ENCODE measurements at regions not wholly inside any gene's neighbourhood (a gene's known extent, or its start where the extent isn't known, plus 50 kb on each side); places are given as distances from the start of the nearest gene placed in this dataset.
A peak's percentile ranks its signal among the peaks of the same experiment; 100 is the strongest.

DNA sequence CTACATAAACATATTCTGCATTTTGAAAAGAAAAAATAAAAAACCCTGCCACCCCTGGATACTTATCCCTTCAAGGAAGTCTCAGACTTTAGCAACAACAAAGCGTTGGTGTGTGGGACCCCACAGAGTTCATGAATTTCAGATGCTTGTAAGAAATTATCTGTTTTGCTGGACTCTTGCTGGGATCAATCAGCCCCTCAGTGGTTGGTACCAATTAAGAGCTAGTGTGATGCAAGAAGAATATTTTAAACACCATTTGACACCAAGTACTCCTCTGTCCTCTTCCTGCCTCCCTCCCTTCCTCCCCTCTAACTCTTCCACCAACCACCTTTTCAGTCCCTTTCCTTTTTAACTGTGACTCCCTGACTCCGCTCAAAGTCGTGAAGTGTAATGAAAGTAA lies 51.5 kb downstream of the SST start:
- DNase-seq (ENCODE audit: low spot score): no peak

DNA sequence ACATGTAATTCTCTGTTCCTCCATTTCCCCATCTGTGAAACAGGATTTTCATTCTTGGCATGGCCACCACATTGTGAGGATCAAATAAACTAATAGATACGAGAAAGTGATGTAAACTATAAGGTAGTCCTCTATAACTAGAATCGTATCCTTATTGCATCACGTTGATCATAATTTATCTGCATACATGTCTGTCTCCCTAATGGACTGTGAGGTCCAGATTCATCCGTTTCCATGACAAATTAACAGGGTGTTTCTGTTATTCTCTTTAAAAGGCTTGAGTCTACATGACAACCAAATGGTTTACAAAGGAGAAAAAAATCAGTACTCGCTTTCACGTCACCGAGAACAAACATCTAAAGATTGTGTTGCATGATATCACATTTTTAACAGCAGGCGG lies 53.0 kb downstream of the SST start:
- no peak for DNase-seq (ENCODE audit: low spot score)

DNA sequence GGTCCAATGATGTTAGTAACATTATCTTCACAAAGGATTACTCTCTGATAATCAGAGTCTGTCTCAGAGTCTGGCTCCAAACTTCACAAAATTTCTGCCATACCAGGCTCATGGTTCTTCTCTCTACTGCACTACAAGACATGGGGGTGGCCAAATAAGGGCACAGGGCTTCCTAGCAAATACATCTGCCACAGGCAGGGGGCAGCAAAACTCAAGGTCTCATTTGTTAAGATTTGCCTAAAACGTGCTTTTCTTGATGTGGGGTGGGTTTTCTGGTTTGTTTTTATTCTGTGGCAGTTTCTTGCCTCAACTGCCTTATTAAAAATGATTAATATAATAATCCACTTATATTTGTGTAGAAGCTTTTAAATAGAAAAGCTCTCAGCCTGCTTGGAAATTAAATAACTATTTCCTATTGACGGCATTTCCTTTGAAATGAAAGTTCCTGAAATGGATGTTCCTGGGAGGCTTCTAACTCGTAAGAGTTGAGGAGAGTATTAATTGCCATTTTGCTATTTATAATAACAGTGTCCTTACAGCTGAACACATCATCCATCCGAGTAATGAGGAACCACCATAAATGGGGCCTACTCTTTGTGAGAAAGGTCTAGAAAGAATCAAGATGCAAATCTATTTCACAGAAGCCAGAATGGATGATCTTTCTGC lies 53.8 kb downstream of the SST start:
- peak; percentile 58 for DNase-seq (ENCODE audit: low spot score)

DNA sequence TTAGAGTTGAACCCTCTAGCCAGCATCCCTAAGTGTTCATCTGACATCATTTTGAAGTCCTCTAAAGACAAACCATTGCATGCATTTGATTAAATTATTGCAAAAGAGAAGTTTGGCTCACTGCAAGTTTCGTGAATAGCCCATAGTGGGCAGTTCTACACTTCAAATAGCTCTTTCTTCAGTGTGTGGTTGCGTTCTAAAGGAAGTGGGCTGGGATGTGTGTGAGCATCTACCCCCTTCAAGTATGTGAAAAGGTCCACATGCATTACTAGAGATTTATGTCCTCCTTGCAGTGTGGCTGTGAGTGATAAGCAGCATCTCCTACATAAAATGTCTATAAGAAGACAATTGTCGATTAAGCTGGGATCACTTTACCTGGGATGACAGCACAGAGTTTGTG lies 54.6 kb downstream of the SST start:
- DNase-seq (ENCODE audit: low spot score): no peak

DNA sequence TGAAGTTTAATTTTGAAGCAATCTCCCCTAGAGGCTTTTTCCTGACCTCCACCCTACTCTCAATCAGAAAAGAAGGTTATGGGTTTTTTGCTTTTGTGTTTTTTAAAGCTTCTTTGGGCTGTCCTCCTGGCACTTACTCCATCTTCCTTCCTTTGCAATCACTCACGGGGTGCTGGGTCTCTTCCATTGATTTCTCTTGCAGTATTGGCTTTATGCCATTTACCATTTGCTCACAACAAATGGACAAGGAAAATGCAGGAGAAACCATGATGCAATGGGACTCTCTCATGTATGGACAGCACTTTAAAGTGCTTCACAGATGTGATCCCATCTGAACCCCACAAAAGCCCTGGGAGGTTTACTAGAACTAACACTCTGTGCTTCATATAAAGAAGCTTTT lies 57.5 kb downstream of the SST start:
- no peak for DNase-seq (ENCODE audit: low spot score)

DNA sequence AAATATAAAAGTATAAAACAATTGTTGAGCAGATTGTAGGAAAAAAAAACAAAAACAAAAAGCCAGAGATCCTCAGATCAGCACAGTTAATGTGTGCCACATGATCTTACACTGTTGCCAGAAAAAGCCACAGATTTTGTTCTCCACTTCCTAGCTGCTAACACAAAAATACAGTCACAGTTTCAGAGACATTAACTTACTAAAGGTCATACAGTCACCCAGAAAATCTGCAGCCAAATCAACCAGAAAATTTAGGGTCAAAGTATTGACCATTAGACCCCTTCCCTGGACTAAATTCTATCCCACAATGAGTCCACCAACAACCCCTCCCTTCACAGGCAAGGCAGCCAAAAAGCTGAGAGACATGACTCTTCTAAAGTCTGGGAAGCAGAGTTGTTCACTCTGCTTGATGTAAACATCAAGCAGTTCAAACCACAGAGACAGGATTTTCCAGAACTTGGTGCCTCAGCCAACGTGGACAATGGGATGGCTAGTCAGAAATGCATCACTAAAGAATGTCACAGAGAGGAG lies 59.1 kb downstream of the SST start:
- peak; percentile 22 for DNase-seq (ENCODE audit: low spot score)

DNA sequence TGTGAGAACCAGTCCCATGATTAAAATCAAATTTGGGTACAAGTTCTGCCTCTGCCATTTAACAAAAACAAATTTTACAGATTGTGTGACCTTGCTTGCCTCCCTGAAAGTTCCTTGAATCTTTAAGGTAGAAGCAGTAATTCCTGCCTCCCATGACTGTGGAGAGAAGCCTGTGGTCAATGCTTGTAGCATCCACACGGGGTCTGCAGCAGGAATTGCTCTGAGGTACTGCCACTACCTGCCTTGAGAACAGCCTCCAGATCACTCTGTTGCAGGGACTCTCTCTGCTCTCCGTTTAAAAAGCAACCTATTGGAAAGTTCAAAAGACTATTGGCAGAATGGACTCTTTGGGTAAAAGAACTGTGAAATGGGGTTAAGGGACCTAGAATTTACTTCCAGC lies 75.9 kb downstream of the SST start:
- DNase-seq (ENCODE audit: low spot score): no peak

DNA sequence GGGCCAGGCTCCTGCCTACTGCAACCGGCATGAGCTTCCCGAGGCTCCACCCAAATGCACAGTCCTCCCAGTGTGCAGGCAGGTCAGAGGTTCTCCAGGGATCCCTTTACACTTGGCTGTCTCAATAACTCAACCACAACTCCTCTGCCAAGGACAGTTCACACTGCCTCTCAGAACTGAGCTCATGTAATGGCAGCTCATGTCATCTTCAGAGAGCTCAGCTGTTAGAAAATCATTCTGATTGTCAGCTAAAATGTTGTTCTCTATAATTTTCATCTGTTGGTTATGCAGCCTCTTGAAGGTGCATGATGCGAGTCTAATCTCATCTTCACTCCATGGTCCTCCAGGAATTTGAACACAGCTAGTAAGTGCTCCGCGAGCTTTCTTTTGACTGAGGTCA lies 76.7 kb downstream of the SST start:
- no peak for DNase-seq (ENCODE audit: low spot score)

DNA sequence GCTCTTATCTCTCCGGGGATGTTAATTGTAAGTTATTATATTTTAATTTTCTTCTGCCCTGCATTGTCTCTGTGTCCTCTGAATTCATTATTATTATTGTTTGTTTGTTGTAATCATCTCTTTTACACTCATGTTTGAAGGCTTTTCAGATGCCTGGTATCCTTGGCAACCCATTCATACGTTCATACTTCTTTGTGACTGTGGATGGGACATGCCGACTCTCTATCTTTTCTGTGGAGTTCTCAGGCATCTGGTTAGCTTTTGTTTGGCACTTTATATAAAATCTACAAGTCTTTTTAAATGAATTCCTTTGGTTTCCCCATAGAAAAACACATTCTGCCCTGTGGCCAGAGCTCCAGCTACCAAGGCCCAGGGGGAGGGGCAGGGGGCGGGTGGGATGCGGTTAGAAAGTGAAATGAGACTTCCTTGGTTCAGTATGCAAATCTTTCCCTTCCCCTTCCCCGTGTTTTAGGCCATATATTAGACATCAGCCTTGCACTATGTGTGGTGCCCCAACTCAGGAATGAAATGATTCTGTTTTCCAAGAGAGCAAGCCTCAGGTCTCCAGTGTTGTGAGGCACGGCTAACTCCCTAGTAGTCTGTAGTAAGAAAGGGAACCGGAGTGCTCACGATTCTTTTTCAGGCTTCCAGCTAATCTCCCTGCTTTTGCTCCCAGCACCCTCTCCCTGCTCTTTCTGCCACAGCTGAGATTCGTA lies 79.2 kb downstream of the SST start:
- DNase-seq (ENCODE audit: low spot score): no peak

DNA sequence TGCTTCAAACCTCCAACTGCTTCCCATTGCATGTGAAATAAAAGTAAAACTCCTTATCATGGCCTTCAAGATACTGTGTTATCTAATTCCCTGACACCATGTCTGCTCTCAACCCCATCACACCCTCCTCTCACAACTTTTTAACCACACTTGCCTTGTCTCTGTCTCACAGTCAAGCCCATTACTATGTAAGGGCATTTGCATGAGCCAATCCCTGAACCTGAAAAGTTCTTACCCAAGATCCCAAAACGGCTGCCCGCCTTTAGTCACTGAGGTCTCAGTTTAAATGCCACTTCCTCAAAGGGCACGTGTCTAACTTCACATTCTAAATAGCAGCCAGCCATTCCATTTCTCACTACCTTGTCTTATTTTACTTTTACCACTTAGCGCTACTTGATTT lies 83.1 kb downstream of the SST start:
- DNase-seq (ENCODE audit: low spot score): no peak

DNA sequence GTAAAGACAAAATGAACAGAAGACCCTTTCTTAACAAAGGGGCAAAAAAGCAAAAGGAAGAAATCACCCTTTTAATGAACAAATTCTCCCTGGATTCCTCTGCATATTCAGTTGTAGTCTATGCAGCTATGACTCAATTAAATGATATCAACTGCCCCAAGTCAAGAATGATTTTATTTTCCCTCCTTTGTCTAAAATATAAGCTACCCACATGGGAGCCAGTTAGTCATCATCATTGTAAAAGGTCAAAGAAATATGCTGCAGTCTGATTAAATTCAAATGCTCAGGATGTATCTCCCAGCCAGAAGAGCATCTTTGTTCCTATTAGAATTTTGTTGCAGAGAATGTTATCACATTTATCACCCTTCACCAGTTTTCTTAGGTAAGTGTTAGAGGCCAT lies 84.0 kb downstream of the SST start:
- no peak for DNase-seq (ENCODE audit: low spot score)

DNA sequence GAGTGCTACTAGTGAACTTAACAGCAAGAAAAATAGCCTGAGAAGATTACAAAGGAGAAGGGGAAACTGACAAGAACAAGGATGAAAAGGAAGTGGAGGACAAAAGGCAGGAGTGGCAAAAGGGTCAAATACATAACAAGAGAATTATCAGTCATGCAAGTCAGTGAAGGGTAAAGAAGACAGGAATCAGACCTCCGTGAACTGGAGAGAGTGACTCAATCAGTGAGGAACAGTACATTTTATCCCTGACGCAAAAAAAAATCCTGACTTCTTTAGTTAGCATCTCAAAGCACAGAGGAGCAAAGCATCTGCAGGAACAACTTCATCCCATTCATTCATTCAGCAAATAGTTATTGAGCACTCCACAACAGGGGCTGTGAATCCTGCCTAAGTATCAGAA lies 97.8 kb downstream of the SST start:
- DNase-seq (ENCODE audit: low spot score): no peak

DNA sequence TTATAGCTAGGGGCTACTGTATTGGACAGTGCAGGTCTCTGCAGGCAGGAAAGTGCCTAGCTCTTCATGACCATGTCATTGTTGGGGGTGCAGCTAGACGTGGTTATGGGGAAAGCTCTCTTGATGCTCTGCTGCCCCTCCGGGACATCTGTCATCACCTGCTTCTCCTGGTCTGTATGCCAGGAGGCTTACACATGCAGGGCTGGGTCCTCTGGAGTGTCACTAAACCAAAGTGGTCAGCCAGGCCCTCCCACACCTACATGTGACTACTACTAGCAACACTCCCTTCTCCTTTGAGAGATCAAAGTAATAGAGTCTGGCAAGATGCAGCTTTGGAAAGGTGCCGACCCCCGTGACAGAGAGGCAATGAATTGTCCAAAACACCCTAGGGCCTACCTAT lies 98.5 kb downstream of the SST start:
- no peak for DNase-seq (ENCODE audit: low spot score)

DNA sequence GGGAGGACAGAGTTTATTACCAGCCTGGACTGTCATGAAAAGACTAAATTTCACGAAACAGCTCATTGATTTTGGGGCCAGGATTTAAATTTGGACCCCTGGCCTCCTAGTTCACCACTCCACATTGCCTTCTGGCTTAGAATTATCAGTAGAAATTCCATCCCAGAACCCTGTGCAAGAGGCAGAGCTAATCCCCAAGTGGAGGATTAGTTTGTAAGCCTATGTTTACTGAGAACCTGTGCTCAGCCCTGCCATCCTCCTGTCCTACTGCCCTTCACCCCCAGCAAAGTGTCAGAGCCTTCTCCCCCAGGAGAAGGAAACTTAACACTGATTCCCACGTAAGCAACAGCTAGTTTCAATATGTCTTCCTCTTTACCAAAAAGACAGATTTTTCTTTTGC lies 99.4 kb downstream of the SST start:
- DNase-seq (ENCODE audit: low spot score): no peak

DNA sequence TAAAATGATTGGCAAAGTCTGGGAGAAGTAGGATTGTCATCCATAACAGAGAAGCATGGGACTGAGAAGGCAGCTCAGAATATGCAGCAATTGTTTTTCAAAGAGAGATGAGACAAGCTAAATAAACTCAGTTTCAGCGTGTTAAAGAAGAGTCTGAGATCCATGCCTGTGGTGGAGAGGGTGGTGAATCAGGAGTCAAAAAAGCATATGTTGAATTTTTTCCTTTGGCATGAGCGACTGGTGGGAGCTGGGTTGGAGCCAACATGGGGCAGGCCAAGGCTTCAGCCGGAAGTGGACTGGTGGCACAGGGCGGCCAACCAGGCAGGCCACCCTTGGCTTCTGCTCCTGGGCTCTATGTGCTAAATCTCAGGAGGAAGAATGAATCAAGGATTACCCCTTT lies 102.0 kb downstream of the SST start:
- DNase-seq (ENCODE audit: low spot score): no peak

DNA sequence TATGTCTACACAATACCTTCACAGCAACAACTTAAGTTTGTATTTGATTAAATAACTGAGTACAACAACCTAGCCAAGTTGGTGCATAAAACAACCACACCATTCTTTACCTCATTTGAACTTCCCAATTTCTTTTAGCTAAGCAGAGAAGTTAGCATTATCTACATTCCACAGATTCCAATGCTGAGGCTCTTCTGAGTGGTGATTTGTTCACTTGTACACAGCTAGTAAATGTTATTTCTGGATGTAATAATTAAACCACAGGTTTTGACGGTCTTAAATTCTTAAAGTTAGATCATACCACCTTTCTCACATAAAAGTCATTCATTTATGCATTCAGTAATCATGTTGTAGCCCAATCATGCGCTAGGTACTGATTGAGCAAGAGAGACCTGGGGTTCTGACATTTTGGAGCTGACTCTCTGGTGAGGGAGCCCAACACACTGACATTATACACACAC lies 102.5 kb downstream of the SST start:
- peak; percentile 82 for DNase-seq (ENCODE audit: low spot score)

DNA sequence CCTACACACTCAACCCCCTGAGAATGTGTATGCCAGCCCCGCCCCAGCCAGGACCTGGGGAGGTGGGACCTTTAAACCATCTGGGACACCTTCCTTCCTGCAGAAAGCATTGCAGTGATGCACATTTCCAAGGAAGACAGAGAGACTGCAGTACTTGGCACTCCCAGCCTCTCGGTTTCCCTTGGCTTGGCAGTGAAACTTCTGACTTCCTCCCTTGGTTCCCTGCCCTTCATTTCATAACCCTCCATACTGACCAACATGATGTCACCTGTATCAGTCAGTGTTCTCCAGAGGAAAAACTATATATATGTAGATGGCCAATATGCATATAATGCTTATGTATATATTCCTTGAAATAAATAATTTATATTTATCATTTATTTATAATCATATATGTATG lies 103.2 kb downstream of the SST start:
- DNase-seq (ENCODE audit: low spot score): peak; percentile 68

DNA sequence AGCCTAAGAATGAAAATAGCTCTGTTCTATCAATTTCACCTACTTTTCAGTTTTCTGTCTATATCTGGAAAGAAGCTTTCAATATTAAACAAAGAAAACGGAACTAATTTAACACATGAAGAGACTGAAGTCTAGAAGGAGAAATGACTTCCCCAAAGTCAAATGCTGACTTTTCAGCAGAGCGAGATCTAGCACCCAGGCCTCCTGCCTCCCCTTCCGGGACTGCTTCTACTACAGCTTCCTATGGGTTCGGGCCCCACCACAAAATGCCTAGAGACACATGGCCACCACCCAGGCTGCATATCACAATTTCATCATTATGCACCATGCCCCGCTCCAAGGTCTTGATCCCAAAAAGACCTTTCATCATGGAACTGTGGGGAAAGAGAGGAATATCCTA lies 104.5 kb downstream of the SST start:
- DNase-seq (ENCODE audit: low spot score): no peak

DNA sequence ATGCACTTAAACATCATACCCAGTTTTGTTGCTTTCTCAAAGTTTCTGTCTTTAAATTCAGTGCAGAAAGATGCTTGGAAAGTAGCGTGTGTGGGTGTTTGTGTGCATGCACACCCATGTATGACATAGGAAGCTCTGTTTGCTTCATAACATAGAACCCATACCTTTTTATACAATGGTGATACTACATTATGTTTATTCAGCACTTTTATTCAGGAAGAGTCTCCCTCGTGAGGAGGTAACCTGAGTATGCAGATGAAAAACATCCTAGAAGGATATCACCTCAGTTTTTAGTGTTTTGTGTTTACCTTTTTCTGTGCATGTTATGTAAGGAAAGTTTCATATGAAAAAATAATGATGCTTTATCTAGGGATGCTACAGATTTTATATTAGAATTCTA lies 111.2 kb downstream of the SST start:
- no peak for DNase-seq (ENCODE audit: low spot score)

DNA sequence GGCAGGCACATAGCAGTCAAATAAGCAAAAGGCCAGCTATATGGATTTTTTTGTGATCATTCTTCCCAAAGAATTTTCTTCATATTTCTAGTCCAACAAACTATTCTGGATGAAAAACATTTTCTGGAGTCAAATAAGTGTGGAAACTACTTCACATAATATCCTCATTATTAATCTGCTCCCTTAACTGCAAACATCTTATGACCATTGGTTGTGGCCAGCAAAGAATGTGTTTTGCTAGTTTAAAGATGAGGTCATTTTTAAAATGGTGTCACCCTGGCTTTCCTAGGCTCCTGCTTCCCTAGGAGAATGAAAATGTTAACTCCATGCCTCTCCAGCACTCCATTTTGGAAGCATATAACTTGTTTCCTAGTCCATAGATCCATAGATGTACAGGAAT lies 118.8 kb downstream of the SST start:
- peak; percentile 33 for DNase-seq (ENCODE audit: low spot score)

DNA sequence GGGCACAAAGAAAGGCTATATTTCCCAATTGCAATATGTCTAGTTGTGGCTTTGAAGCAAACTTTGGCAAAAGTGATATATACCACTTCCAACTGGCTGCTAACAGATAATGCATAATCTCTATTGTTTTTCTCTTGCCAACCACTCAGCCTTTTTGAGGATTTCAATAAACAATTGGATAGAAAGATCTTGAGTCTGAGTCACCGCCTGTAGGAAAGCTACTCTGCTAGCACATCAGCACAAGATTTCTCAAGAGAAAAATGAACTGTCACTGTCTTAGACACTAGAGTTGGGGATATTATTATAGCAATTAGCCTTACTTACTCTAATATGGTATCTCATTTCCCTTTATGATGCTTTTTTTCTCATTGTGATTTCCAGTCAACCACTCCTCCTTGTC lies 119.7 kb downstream of the SST start:
- DNase-seq (ENCODE audit: low spot score): no peak

DNA sequence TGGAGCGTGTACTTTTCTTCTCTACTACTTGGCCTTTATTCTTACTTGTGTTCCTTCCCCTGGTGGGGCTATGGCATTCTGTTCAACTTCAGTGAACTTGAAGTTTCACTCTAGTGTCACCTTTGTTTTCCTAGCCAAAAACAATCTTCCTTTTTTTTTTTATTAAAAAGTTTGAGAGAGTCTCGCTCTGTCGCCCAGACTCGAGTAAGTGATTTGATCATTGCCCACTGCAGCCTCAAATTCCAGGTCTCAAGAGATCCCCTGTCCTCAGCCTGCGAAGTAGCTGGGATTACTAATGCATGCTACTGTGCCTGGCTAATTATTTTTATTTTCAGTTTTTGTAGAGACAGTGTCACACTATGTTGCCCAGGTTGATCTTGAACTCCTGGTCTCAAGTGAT lies 124.8 kb downstream of the SST start:
- DNase-seq (ENCODE audit: low spot score): no peak

DNA sequence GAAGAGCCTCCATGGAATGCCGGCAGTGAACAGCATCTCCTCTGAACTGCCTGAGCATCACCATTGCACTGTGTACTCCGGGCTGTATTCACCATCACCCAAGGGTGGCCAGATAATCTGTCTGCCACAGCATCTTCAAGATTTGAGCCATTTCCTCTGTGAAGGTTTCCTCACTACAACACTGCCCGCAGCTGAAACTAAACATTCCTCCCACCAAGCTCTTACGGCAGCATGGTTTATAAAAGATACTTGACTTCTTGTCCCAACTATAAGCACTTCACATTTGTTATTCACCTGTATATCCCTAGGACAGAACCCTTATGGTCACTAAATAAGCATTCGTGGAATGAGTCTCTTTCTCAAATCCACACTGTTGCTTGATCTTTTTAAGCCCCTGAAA lies 125.9 kb downstream of the SST start:
- no peak for DNase-seq (ENCODE audit: low spot score)

DNA sequence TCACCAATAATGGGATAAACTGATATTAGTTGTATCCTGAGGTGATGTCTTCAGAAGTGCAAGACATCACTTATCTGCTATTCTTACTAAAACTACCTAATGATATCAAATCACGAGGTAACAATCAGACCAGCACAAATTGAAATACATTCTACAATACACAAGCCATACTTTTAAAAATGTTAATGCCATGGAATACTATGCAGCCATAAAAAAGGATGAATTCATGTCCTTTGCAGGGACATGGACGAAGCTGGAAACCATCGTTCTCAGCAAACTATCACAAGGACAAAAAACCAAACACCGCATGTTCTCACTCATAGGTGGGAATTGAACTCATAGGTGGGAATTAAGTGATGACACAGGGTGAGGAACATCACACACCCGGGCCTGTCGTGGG lies 129.3 kb downstream of the SST start:
- DNase-seq (ENCODE audit: low spot score): no peak
